K562 (cell line): ENCODE measurements at regions not wholly inside any gene's neighbourhood (a gene's known extent, or its start where the extent isn't known, plus 50 kb on each side); places are given as distances from the start of the nearest gene placed in this dataset.

Source experiments
- SREBF1 ChIP-seq: fragments of 150-350 bp; IDR thresholded peaks from 2 replicates; pipeline ENCODE4 v1.6.1; 2014; ENCODE audit warnings: antibody characterized with exemption, low read depth, low read length, borderline replicate concordance
- TF ChIP-seq, protein P1 (sequence below): fragments of 250-450 bp; sonication (Bioruptor Pico); IDR thresholded peaks from 2 replicates; pipeline ENCODE4 v1.5.1; 2021; ENCODE audit warnings: mild to moderate bottlenecking
- TF ChIP-seq, protein P2 (sequence below), 2 experiments: fragments of 450-650 bp in 1 of 2; sonication (generic) in 1 of 2; formaldehyde crosslinking in 1 of 2; IDR thresholded peaks in 1 of 2; conservative IDR thresholded peaks in 1 of 2; 2 replicates each; pipeline versions ENCODE4 v1.6.1 to v1.8.1; 2016 to 2023; ENCODE audit warnings: mild to moderate bottlenecking in 2 of 2, moderate library complexity in 2 of 2, inconsistent platforms in 1 of 2, missing genetic modification reagents in 1 of 2
- TF ChIP-seq, protein P3 (sequence below): fragments of 200-600 bp; sonication (generic); IDR thresholded peaks from one replicate; pipeline ENCODE4 v1.6.1; 2012; ENCODE audit warnings: mild to moderate bottlenecking, low read depth, low read length, inconsistent platforms
- TF ChIP-seq, protein P4 (sequence below): fragments of 450-650 bp; IDR thresholded peaks from 2 replicates; pipeline ENCODE4 v1.6.1; 2016; ENCODE audit warnings: missing biosample characterization, missing genetic modification characterization

DNA sequence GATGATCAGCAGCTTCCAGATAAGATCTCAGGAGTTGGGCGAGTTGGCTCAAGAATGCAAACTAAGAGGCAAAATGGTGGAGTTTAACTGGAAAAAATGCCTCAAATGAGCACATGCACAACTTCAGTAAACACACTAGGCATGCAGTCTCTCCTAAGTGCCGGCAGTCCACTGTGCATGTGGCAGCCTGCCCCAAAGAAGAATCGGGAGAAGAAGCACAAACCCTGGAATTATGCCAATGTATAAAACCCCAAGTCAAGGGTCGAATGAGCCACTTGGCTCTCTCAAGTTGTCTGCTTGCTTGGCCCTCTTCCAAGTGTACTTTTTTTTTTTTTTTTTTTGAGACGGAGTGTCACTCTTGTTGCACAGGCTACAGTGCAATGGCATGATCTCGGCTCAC, 53.3 kb upstream of the SLITRK1 start (continued):
- TF ChIP-seq, protein P1, sequence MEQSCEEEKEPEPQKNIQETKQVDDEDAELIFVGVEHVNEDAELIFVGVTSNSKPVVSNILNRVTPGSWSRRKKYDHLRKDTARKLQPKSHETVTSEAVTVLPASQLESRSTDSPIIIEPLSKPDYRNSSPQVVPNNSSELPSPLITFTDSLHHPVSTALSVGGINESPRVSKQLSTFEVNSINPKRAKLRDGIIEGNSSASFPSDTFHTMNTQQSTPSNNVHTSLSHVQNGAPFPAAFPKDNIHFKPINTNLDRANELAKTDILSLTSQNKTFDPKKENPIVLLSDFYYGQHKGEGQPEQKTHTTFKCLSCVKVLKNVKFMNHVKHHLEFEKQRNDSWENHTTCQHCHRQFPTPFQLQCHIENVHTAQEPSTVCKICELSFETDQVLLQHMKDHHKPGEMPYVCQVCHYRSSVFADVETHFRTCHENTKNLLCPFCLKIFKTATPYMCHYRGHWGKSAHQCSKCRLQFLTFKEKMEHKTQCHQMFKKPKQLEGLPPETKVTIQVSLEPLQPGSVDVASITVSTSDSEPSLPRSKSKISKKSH (CRISPR knock-in tag) = no peak
- TF ChIP-seq, protein P2, sequence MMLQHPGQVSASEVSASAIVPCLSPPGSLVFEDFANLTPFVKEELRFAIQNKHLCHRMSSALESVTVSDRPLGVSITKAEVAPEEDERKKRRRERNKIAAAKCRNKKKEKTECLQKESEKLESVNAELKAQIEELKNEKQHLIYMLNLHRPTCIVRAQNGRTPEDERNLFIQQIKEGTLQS (IDR thresholded peaks at IDR 0.05) = no peak
- TF ChIP-seq, protein P2 (CRISPR knock-in tag; conservative IDR thresholded peaks at IDR 0.05) = no peak
- TF ChIP-seq, protein P3, sequence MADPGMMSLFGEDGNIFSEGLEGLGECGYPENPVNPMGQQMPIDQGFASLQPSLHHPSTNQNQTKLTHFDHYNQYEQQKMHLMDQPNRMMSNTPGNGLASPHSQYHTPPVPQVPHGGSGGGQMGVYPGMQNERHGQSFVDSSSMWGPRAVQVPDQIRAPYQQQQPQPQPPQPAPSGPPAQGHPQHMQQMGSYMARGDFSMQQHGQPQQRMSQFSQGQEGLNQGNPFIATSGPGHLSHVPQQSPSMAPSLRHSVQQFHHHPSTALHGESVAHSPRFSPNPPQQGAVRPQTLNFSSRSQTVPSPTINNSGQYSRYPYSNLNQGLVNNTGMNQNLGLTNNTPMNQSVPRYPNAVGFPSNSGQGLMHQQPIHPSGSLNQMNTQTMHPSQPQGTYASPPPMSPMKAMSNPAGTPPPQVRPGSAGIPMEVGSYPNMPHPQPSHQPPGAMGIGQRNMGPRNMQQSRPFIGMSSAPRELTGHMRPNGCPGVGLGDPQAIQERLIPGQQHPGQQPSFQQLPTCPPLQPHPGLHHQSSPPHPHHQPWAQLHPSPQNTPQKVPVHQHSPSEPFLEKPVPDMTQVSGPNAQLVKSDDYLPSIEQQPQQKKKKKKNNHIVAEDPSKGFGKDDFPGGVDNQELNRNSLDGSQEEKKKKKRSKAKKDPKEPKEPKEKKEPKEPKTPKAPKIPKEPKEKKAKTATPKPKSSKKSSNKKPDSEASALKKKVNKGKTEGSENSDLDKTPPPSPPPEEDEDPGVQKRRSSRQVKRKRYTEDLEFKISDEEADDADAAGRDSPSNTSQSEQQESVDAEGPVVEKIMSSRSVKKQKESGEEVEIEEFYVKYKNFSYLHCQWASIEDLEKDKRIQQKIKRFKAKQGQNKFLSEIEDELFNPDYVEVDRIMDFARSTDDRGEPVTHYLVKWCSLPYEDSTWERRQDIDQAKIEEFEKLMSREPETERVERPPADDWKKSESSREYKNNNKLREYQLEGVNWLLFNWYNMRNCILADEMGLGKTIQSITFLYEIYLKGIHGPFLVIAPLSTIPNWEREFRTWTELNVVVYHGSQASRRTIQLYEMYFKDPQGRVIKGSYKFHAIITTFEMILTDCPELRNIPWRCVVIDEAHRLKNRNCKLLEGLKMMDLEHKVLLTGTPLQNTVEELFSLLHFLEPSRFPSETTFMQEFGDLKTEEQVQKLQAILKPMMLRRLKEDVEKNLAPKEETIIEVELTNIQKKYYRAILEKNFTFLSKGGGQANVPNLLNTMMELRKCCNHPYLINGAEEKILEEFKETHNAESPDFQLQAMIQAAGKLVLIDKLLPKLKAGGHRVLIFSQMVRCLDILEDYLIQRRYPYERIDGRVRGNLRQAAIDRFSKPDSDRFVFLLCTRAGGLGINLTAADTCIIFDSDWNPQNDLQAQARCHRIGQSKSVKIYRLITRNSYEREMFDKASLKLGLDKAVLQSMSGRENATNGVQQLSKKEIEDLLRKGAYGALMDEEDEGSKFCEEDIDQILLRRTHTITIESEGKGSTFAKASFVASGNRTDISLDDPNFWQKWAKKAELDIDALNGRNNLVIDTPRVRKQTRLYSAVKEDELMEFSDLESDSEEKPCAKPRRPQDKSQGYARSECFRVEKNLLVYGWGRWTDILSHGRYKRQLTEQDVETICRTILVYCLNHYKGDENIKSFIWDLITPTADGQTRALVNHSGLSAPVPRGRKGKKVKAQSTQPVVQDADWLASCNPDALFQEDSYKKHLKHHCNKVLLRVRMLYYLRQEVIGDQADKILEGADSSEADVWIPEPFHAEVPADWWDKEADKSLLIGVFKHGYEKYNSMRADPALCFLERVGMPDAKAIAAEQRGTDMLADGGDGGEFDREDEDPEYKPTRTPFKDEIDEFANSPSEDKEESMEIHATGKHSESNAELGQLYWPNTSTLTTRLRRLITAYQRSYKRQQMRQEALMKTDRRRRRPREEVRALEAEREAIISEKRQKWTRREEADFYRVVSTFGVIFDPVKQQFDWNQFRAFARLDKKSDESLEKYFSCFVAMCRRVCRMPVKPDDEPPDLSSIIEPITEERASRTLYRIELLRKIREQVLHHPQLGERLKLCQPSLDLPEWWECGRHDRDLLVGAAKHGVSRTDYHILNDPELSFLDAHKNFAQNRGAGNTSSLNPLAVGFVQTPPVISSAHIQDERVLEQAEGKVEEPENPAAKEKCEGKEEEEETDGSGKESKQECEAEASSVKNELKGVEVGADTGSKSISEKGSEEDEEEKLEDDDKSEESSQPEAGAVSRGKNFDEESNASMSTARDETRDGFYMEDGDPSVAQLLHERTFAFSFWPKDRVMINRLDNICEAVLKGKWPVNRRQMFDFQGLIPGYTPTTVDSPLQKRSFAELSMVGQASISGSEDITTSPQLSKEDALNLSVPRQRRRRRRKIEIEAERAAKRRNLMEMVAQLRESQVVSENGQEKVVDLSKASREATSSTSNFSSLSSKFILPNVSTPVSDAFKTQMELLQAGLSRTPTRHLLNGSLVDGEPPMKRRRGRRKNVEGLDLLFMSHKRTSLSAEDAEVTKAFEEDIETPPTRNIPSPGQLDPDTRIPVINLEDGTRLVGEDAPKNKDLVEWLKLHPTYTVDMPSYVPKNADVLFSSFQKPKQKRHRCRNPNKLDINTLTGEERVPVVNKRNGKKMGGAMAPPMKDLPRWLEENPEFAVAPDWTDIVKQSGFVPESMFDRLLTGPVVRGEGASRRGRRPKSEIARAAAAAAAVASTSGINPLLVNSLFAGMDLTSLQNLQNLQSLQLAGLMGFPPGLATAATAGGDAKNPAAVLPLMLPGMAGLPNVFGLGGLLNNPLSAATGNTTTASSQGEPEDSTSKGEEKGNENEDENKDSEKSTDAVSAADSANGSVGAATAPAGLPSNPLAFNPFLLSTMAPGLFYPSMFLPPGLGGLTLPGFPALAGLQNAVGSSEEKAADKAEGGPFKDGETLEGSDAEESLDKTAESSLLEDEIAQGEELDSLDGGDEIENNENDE = no peak
- TF ChIP-seq SREBF1 = no peak
- TF ChIP-seq, protein P4, sequence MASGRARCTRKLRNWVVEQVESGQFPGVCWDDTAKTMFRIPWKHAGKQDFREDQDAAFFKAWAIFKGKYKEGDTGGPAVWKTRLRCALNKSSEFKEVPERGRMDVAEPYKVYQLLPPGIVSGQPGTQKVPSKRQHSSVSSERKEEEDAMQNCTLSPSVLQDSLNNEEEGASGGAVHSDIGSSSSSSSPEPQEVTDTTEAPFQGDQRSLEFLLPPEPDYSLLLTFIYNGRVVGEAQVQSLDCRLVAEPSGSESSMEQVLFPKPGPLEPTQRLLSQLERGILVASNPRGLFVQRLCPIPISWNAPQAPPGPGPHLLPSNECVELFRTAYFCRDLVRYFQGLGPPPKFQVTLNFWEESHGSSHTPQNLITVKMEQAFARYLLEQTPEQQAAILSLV (tag) = no peak
